ENCODE measurements at regions not wholly inside any gene's neighbourhood (a gene's known extent, or its start where the extent isn't known, plus 50 kb on each side); places are given as distances from the start of the nearest gene placed in this dataset.

DNA sequence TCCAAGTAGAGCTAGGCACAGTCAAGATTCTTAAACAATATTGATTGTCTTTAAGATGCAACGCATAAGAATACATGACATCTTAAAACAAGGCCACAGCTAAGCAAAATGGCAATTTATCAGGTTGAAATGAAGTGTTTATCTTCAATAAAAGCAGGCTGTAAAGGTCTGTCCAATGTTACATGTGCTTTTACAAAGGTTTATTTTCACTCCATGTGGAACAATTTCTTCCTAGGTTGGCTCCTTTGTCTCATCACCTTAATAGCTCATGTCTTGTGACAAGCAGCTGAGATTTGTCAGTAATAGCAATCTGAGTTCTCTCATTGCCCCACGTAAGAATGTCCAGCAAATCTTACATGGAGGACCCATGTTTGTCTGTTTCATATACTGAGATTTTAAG lies 437.6 kb downstream of the GPAM start:
- TF ChIP-seq, protein P1, sequence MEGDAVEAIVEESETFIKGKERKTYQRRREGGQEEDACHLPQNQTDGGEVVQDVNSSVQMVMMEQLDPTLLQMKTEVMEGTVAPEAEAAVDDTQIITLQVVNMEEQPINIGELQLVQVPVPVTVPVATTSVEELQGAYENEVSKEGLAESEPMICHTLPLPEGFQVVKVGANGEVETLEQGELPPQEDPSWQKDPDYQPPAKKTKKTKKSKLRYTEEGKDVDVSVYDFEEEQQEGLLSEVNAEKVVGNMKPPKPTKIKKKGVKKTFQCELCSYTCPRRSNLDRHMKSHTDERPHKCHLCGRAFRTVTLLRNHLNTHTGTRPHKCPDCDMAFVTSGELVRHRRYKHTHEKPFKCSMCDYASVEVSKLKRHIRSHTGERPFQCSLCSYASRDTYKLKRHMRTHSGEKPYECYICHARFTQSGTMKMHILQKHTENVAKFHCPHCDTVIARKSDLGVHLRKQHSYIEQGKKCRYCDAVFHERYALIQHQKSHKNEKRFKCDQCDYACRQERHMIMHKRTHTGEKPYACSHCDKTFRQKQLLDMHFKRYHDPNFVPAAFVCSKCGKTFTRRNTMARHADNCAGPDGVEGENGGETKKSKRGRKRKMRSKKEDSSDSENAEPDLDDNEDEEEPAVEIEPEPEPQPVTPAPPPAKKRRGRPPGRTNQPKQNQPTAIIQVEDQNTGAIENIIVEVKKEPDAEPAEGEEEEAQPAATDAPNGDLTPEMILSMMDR (conservative IDR thresholded peaks at IDR 0.05) = no peak
- no peak for TF ChIP-seq EZH2 (IDR thresholded peaks at IDR 0.05; ENCODE audit: low read depth)
